Sigmoid colon (tissue), 4 donors: ENCODE measurements at regions not wholly inside any gene's neighbourhood (a gene's known extent, or its start where the extent isn't known, plus 50 kb on each side); places are given as distances from the start of the nearest gene placed in this dataset.

Experiments used
- CTCF ChIP-seq, 4 experiments: fragments of 450-650 bp in 3 of 4; fragments of 200-600 bp in 1 of 4; IDR thresholded peaks; one replicate each; pipeline ENCODE4 v1.5.1; 2016 to 2019; ENCODE audit warnings: antibody characterized with exemption in 4 of 4, mild to moderate bottlenecking in 3 of 4, moderate library complexity in 2 of 4
- POLR2AphosphoS5 ChIP-seq, 4 donors: sonication (generic); formaldehyde crosslinking; IDR thresholded peaks; one replicate each; pipeline ENCODE4 v1.6.1; 2017; ENCODE audit warnings: antibody characterized with exemption in 4 of 4

GRCh38 chr1:62993844-62994243 is 209.9 kb downstream of the ATG4C start:
- no peak for TF ChIP-seq CTCF (IDR thresholded peaks at IDR 0.05)
- no peak for TF ChIP-seq POLR2AphosphoS5 (IDR thresholded peaks at IDR 0.05)
